Activated CD4-positive, alpha-beta T cell treated with anti-CD3 and anti-CD28 coated beads, Interleukin-10, Interleukin-2, amounts not matched to agents 100 ng/mL and 50 ng/mL, durations not matched to agents 16 hours and 8 hours (primary cell): ENCODE measurements at regions not wholly inside any gene's neighbourhood (a gene's known extent, or its start where the extent isn't known, plus 50 kb on each side); places are given as distances from the start of the nearest gene placed in this dataset.
"Not testable (repeated sequence)": the region's sequence is repeated elsewhere in the genome, so short reads cannot be mapped to it uniquely, and the experiment has no call there.

Experiments used
- DNase-seq: peaks from one replicate; pipeline ENCODE4 v3.0.0-alpha.2; 2020

- DNase-seq, result peak; percentile 16
Observed at GRCh38 chr6:119459207-119459974, 109.8 kb upstream of the MAN1A1 start.

- no peak for DNase-seq
Observed at GRCh38 chr6:119454714-119455113, 105.2 kb upstream of the MAN1A1 start.

- no peak for DNase-seq
Observed at GRCh38 chr6:119453242-119454200, 104.0 kb upstream of the MAN1A1 start.

GRCh38 chr6:119449331-119450156 is 100.0 kb upstream of the MAN1A1 start:
- DNase-seq, result no peak

GRCh38 chr6:119447921-119448320 is 98.4 kb upstream of the MAN1A1 start:
- DNase-seq, result no peak

- DNase-seq, result peak; percentile 10
Observed at GRCh38 chr6:119446609-119447008, 97.0 kb upstream of the MAN1A1 start.

- peak; percentile 58 for DNase-seq
Observed at GRCh38 chr6:119446115-119446554, 96.6 kb upstream of the MAN1A1 start.

GRCh38 chr6:119445666-119446065 is 96.1 kb upstream of the MAN1A1 start:
- no peak for DNase-seq

GRCh38 chr6:119444642-119445557 is 95.3 kb upstream of the MAN1A1 start:
- no peak for DNase-seq

- no peak for DNase-seq
Observed at GRCh38 chr6:119443993-119444641, 94.6 kb upstream of the MAN1A1 start.

GRCh38 chr6:119442776-119443184 is 93.2 kb upstream of the MAN1A1 start:
- DNase-seq, result peak; percentile 12

- DNase-seq, result no peak
Observed at GRCh38 chr6:119440953-119441352, 91.4 kb upstream of the MAN1A1 start.

- DNase-seq, result no peak
Observed at GRCh38 chr6:119436583-119436982, 87.0 kb upstream of the MAN1A1 start.

- no peak for DNase-seq
Observed at GRCh38 chr6:119431799-119432198, 82.2 kb upstream of the MAN1A1 start.

GRCh38 chr6:119430805-119431204 is 81.2 kb upstream of the MAN1A1 start:
- no peak for DNase-seq

- no peak for DNase-seq
Observed at GRCh38 chr6:119428633-119429032, 79.1 kb upstream of the MAN1A1 start.

GRCh38 chr6:119426619-119427018 is 77.1 kb upstream of the MAN1A1 start:
- no peak for DNase-seq

- no peak for DNase-seq
Observed at GRCh38 chr6:119423996-119424395, 74.4 kb upstream of the MAN1A1 start.

GRCh38 chr6:119418084-119418483 is 68.5 kb upstream of the MAN1A1 start:
- not testable (repeated sequence) for DNase-seq

- DNase-seq, result no peak
Observed at GRCh38 chr6:119407156-119407555, 57.6 kb upstream of the MAN1A1 start.

- DNase-seq, result not testable (repeated sequence)
Observed at GRCh38 chr6:119405114-119405513, 55.6 kb upstream of the MAN1A1 start.
